A549 (cell line): ENCODE measurements at regions not wholly inside any gene's neighbourhood (a gene's known extent, or its start where the extent isn't known, plus 50 kb on each side); places are given as distances from the start of the nearest gene placed in this dataset.

ENCODE experiments used
- ATAC-seq, 2 experiments: fragments of 200-7000 bp in 1 of 2; fragments of >200 bp in 1 of 2; cut with Nextera tagmentation in 1 of 2; cut with Tn5 transposase in 1 of 2; 3 replicates each; pipeline versions ENCODE4 v1.8.0 to v1.9.1; 2018 to 2020; ENCODE audit warnings: mild to moderate bottlenecking in 1 of 2, moderate library complexity in 1 of 2
- CTCF ChIA-PET: fragments of 300-600 bp; sonication (Branson Sonifier 250); formaldehyde crosslinking; extraction: SDS; loops from one replicate; lab custom pipeline; 2021; ENCODE audit warnings: antibody characterized with exemption, inconsistent platforms; lab: Yijun Ruan, JAX
- POLR2A ChIA-PET: fragments of 350-600 bp; formaldehyde crosslinking; extraction: SDS; loops from one replicate; lab custom pipeline; 2021; ENCODE audit warnings: antibody characterized with exemption, inconsistent platforms; lab: Yijun Ruan, JAX
- DNase-seq, 2 experiments: peaks; one replicate each; pipeline versions ENCODE4 v3.0.0 to v3.0.0-alpha.2; 2011 to 2016; ENCODE audit warnings: low read depth in 1 of 2, low spot score in 1 of 2
- FAIRE-seq: peaks from 2 replicates; lab custom pipeline; 2011; peaks lifted over from hg19 to GRCh38; lab: Jason Lieb, UNC
- H3K27ac ChIP-seq, 2 experiments: fragments of >200 bp; sonication (Bioruptor Twin); formaldehyde crosslinking; 3 replicates each; pipeline ENCODE4 v1.5.1; 2016 to 2017
- H3K4me1 ChIP-seq: fragments of >200 bp; sonication (Bioruptor Twin); formaldehyde crosslinking; 3 replicates; pipeline ENCODE4 v1.6.1; 2016
- H3K4me2 ChIP-seq: fragments of >200 bp; sonication (Bioruptor Twin); formaldehyde crosslinking; 3 replicates; pipeline ENCODE4 v1.6.1; 2016
- H3K4me3 ChIP-seq: fragments of >200 bp; sonication (Bioruptor Twin); formaldehyde crosslinking; 3 replicates; pipeline ENCODE4 v1.5.1; 2016
- H3K9me3 ChIP-seq: fragments of >200 bp; sonication (Bioruptor Twin); formaldehyde crosslinking; 3 replicates; pipeline ENCODE4 v1.6.1; 2016
- BHLHE40 ChIP-seq: IDR thresholded peaks from 2 replicates; pipeline ENCODE4 v1.6.1; 2012; ENCODE audit warnings: low read depth, low read length, inconsistent platforms
- CBX8 ChIP-seq: fragments of 200-600 bp; sonication (generic); IDR thresholded peaks from 2 replicates; pipeline ENCODE4 v1.6.1; 2016
- CEBPB ChIP-seq, 2 experiments: fragments of >200 bp in 1 of 2; sonication (Bioruptor Twin) in 1 of 2; formaldehyde crosslinking in 1 of 2; IDR thresholded peaks; 2 replicates each; pipeline ENCODE4 v1.6.1; 2012 to 2016
- CHD2 ChIP-seq: fragments of 150-350 bp; IDR thresholded peaks from 2 replicates; pipeline ENCODE4 v1.6.1; 2014; ENCODE audit warnings: low read length; ENCODE audit not compliant: partially characterized antibody
- E2F6 ChIP-seq: IDR thresholded peaks from 2 replicates; pipeline ENCODE4 v1.6.1; 2012; ENCODE audit warnings: low read depth, borderline replicate concordance
- EHF ChIP-seq: fragments of 250-450 bp; sonication (Bioruptor Pico); IDR thresholded peaks from 2 replicates; pipeline ENCODE4 v1.5.0; 2020; ENCODE audit warnings: mild to moderate bottlenecking
- ELK1 ChIP-seq: fragments of 150-350 bp; IDR thresholded peaks from 2 replicates; pipeline ENCODE4 v1.6.1; 2014; ENCODE audit warnings: low read depth, mild to moderate bottlenecking, low read length
- ESRRA ChIP-seq: fragments of 150-350 bp; IDR thresholded peaks from 2 replicates; pipeline ENCODE4 v1.6.1; 2014; ENCODE audit warnings: mild to moderate bottlenecking, low read length, borderline replicate concordance
- FOSB ChIP-seq: fragments of 250-450 bp; sonication (Bioruptor Pico); IDR thresholded peaks from 2 replicates; pipeline ENCODE4 v1.5.0; 2020; ENCODE audit warnings: mild to moderate bottlenecking, moderate library complexity
- FOXS1 ChIP-seq: fragments of 250-450 bp; sonication (Bioruptor Pico); IDR thresholded peaks from 2 replicates; pipeline ENCODE4 v1.5.0; 2020; ENCODE audit warnings: mild to moderate bottlenecking, moderate library complexity
- HDAC2 ChIP-seq: fragments of 200-600 bp; sonication (generic); IDR thresholded peaks from 2 replicates; pipeline ENCODE4 v1.6.1; 2016
- HES2 ChIP-seq: fragments of >200 bp; sonication (Bioruptor Twin); formaldehyde crosslinking; IDR thresholded peaks from 2 replicates; pipeline ENCODE4 v1.6.1; 2016
- HEYL ChIP-seq: fragments of 250-450 bp; sonication (Bioruptor Pico); IDR thresholded peaks from 2 replicates; pipeline ENCODE4 v1.8.0; 2021; ENCODE audit warnings: mild to moderate bottlenecking, moderate library complexity
- HMGXB4 ChIP-seq: fragments of 250-450 bp; sonication (Bioruptor Pico); IDR thresholded peaks from 2 replicates; pipeline ENCODE4 v1.5.0; 2021; ENCODE audit warnings: mild to moderate bottlenecking, moderate library complexity, borderline replicate concordance
- HOXA7 ChIP-seq: fragments of 250-450 bp; sonication (Bioruptor Pico); IDR thresholded peaks from 2 replicates; pipeline ENCODE4 v1.5.0; 2020; ENCODE audit warnings: mild to moderate bottlenecking, moderate library complexity
- HOXB13 ChIP-seq: fragments of 250-450 bp; sonication (Bioruptor Pico); IDR thresholded peaks from 2 replicates; pipeline ENCODE4 v1.5.0; 2020; ENCODE audit warnings: low read depth, mild to moderate bottlenecking, moderate library complexity
- JUNB ChIP-seq: fragments of >200 bp; sonication (Bioruptor Twin); formaldehyde crosslinking; IDR thresholded peaks from 2 replicates; pipeline ENCODE4 v1.6.1; 2016
- KDM1A ChIP-seq: fragments of 200-600 bp; sonication (generic); IDR thresholded peaks from 2 replicates; pipeline ENCODE4 v1.6.1; 2016; ENCODE audit warnings: low read depth, mild to moderate bottlenecking
- KDM5A ChIP-seq: fragments of 200-600 bp; sonication (generic); IDR thresholded peaks from 2 replicates; pipeline ENCODE4 v1.6.1; 2016; ENCODE audit warnings: antibody characterized with exemption, mild to moderate bottlenecking
- MYC ChIP-seq: IDR thresholded peaks from 2 replicates; pipeline ENCODE4 v1.6.1; 2012; ENCODE audit warnings: mild to moderate bottlenecking, inconsistent platforms, low read length, improper control_type of control experiment, borderline replicate concordance
- NFE2L2 ChIP-seq: fragments of 150-350 bp; conservative IDR thresholded peaks from 2 replicates; pipeline ENCODE4 v1.6.1; 2014; ENCODE audit warnings: low read length
- PBX3 ChIP-seq: IDR thresholded peaks from 2 replicates; pipeline ENCODE4 v1.6.1; 2012
- POLR2A ChIP-seq: IDR thresholded peaks from 2 replicates; pipeline ENCODE4 v1.6.1; 2012; ENCODE audit warnings: mild to moderate bottlenecking, low read length
- POLR2AphosphoS2 ChIP-seq: conservative IDR thresholded peaks from 2 replicates; pipeline ENCODE4 v1.6.1; 2012; ENCODE audit warnings: low read length, improper control_type of control experiment, inconsistent platforms
- RARB ChIP-seq: fragments of 250-450 bp; sonication (Bioruptor Pico); IDR thresholded peaks from 2 replicates; pipeline ENCODE4 v1.8.0; 2021; ENCODE audit warnings: mild to moderate bottlenecking, moderate library complexity
- RNF2 ChIP-seq: fragments of 200-600 bp; sonication (generic); IDR thresholded peaks from 2 replicates; pipeline ENCODE4 v1.6.1; 2016; ENCODE audit warnings: low read depth, mild to moderate bottlenecking, antibody characterized with exemption, moderate library complexity, borderline replicate concordance
- USF2 ChIP-seq: fragments of 450-650 bp; IDR thresholded peaks from 2 replicates; pipeline ENCODE4 v1.6.1; 2014; ENCODE audit warnings: antibody characterized with exemption
- ZC3H11A ChIP-seq: fragments of 450-650 bp; IDR thresholded peaks from 2 replicates; pipeline ENCODE4 v1.6.1; 2014; ENCODE audit warnings: antibody characterized with exemption, mild to moderate bottlenecking
- ZFP36 ChIP-seq: fragments of 450-650 bp; IDR thresholded peaks from 2 replicates; pipeline ENCODE4 v1.6.1; 2014; ENCODE audit warnings: borderline replicate concordance; ENCODE audit not compliant: partially characterized antibody
- ZNF302 ChIP-seq: fragments of 250-450 bp; sonication (Bioruptor Pico); IDR thresholded peaks from 2 replicates; pipeline ENCODE4 v1.9.0; 2021; ENCODE audit warnings: inconsistent platforms, mild to moderate bottlenecking, moderate library complexity
- ZSCAN20 ChIP-seq: fragments of 250-450 bp; sonication (Bioruptor Pico); IDR thresholded peaks from 2 replicates; pipeline ENCODE4 v1.8.0; 2022; ENCODE audit warnings: mild to moderate bottlenecking, moderate library complexity
- WGBS: methylation state at CpG from one replicate; pipeline ENCODE4 v1.1.6; 2017; ENCODE audit errors: missing lambda C conversion rate; 5-methylcytosine and 5-hydroxymethylcytosine counted together

- POLR2A ChIA-PET, result no interaction called here
- Histone ChIP-seq H3K27ac (no peak overlapping the region), H3K4me2 (no peak overlapping the region), H3K9me3 (no peaks in the 10 kb centered on the region), H3K4me3 (no peak overlapping the region), H3K4me1 (no peaks in the 10 kb centered on the region)
- CTCF ChIA-PET, result interaction anchor here (1.0 kb wide), 1 partner anchor 17 kb away, joined by 3 read pairs; no protein-coding TSS in a partner anchor
- DNase-seq, result no peak
- 12% methylated on average over 4 of the region's 4 CpGs for WGBS
- ATAC-seq, result no peak
- no peak for FAIRE-seq
- TF ChIP-seq KDM5A, result no peak
- TF ChIP-seq HOXB13, result no peak
- no peak for TF ChIP-seq JUNB
- no peak for TF ChIP-seq ELK1
- TF ChIP-seq CEBPB (IDR thresholded peaks at IDR 0.05), result no peak
- TF ChIP-seq USF2, result no peak
- TF ChIP-seq ZSCAN20, result no peak
- TF ChIP-seq HES2, result no peak
- TF ChIP-seq RNF2, result no peak
- no peak for TF ChIP-seq ZNF302 (CRISPR knock-in tag)
- no peak for TF ChIP-seq EHF (CRISPR knock-in tag)
- TF ChIP-seq BHLHE40, result no peak
- TF ChIP-seq KDM1A, result no peak
- no peak for TF ChIP-seq NFE2L2
- no peak for TF ChIP-seq CBX8
- no peak for TF ChIP-seq ZC3H11A
- TF ChIP-seq HMGXB4, result no peak
- TF ChIP-seq E2F6, result no peak
- no peak for TF ChIP-seq FOXS1 (CRISPR knock-in tag)
These were observed 91.3 kb upstream of the PAK5 start for GRCh38 chr20:9930142-9930541.

- no peak for ATAC-seq
- FAIRE-seq, result no peak
- ChIA-PET POLR2A (no interaction called here), CTCF (interaction anchor here (1.0 kb wide), 1 partner anchor 16 kb away, joined by 3 read pairs; no protein-coding TSS in a partner anchor)
- WGBS, result 11% methylated on average over 1 of the region's 1 CpG
- Histone ChIP-seq H3K4me2 (no peak overlapping the region), H3K4me3 (no peak overlapping the region), H3K9me3 (no peaks in the 10 kb centered on the region), H3K27ac (no peak overlapping the region), H3K4me1 (no peaks in the 10 kb centered on the region)
- no peak for DNase-seq
- TF ChIP-seq ZSCAN20 (no peak), FOXS1 (CRISPR knock-in tag) (no peak), HDAC2 (no peak), HEYL (CRISPR knock-in tag) (no peak), ZFP36 (no peak), POLR2A (no peak), CBX8 (no peak), RARB (CRISPR knock-in tag) (no peak), E2F6 (no peak), MYC (no peak), POLR2AphosphoS2 (no peak), HOXA7 (CRISPR knock-in tag) (no peak), FOSB (no peak), CHD2 (no peak), PBX3 (no peak), ESRRA (no peak)
These were observed 90.1 kb upstream of the PAK5 start for GRCh38 chr20:9928955-9929354.
